ENCODE measurements at regions not wholly inside any gene's neighbourhood (a gene's known extent, or its start where the extent isn't known, plus 50 kb on each side); places are given as distances from the start of the nearest gene placed in this dataset.

GRCh38 chr3:67713764-67714469 is 59.5 kb upstream of the SUCLG2 start:
- TF ChIP-seq CTCF (IDR thresholded peaks at IDR 0.05) (no peak), POLR2A (IDR thresholded peaks at IDR 0.05) (no peak), EP300 (IDR thresholded peaks at IDR 0.05) (no peak)

Measured in tibial nerve (tissue), 4 donors.